ENCODE measurements at regions not wholly inside any gene's neighbourhood (a gene's known extent, or its start where the extent isn't known, plus 50 kb on each side); places are given as distances from the start of the nearest gene placed in this dataset.

GRCh38 chr5:4101189-4101588 is 505.6 kb downstream of the IRX1 start:
- TF ChIP-seq MAX (IDR thresholded peaks at IDR 0.05; ENCODE audit: insufficient read depth, insufficient read length) (no peak), EZH2 (IDR thresholded peaks at IDR 0.05; ENCODE audit: borderline replicate concordance, low read depth, low read length, severe bottlenecking) (no peak), POLR2A (IDR thresholded peaks at IDR 0.05; ENCODE audit: low read depth, low read length) (no peak), POLR2AphosphoS5 (IDR thresholded peaks at IDR 0.05; ENCODE audit: insufficient read depth, low read depth, low read length) (no peak), GATA2 (IDR thresholded peaks at IDR 0.05; ENCODE audit: insufficient read depth, insufficient read length, low read depth, low read length) (no peak), FOS (IDR thresholded peaks at IDR 0.05; ENCODE audit: borderline replicate concordance, insufficient read depth, low read length) (no peak), MYC (IDR thresholded peaks at IDR 0.05; ENCODE audit: low read depth, low read length) (no peak)
- TF ChIP-seq, protein P1, sequence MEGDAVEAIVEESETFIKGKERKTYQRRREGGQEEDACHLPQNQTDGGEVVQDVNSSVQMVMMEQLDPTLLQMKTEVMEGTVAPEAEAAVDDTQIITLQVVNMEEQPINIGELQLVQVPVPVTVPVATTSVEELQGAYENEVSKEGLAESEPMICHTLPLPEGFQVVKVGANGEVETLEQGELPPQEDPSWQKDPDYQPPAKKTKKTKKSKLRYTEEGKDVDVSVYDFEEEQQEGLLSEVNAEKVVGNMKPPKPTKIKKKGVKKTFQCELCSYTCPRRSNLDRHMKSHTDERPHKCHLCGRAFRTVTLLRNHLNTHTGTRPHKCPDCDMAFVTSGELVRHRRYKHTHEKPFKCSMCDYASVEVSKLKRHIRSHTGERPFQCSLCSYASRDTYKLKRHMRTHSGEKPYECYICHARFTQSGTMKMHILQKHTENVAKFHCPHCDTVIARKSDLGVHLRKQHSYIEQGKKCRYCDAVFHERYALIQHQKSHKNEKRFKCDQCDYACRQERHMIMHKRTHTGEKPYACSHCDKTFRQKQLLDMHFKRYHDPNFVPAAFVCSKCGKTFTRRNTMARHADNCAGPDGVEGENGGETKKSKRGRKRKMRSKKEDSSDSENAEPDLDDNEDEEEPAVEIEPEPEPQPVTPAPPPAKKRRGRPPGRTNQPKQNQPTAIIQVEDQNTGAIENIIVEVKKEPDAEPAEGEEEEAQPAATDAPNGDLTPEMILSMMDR (IDR thresholded peaks at IDR 0.05; ENCODE audit: extremely low read depth in 1 of 2, insufficient read depth in 1 of 2, low read depth in 1 of 2, low read length in 2 of 2) = no peak
